ENCODE measurements at regions not wholly inside any gene's neighbourhood (a gene's known extent, or its start where the extent isn't known, plus 50 kb on each side); places are given as distances from the start of the nearest gene placed in this dataset.
"Not testable (repeated sequence)": the region's sequence is repeated elsewhere in the genome, so short reads cannot be mapped to it uniquely, and the experiment has no call there.

GRCh38 chrX:67213686-67214085, 330.1 kb upstream of the AR start:
- FAIRE-seq; DNase-seq (ENCODE audit: insufficient read length): not testable (repeated sequence)

DNA sequence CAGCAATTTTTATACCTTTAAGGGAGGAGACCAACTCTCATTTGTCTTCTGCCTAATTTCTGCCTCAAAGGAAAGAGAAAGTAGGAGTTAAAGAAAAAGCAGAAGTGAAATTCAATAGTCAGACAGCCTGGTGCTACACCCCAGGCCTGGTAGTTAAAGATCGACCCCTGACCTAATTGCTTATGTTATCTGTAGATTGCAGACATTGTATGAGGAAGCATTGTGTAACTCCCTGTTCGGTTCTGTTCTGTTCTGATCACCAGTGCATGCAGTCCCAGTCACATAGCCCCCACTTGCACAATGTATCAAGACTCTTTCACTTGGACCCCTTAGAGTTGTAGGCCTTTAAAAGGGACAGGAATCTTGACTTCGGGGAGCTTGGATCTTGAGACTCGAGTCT, 335.9 kb upstream of the AR start:
- DNase-seq (ENCODE audit: insufficient read length) (no peak), FAIRE-seq (no peak)
- no peak for TF ChIP-seq POLR2AphosphoS5 (IDR thresholded peaks at IDR 0.05; ENCODE audit: low read depth, low read length)
- TF ChIP-seq POLR2A (IDR thresholded peaks at IDR 0.05; ENCODE audit: low read depth, low read length), result no peak
- no peak for TF ChIP-seq TAF1 (IDR thresholded peaks at IDR 0.05; ENCODE audit: borderline replicate concordance, low read depth, low read length)

- no peak for DNase-seq (ENCODE audit: insufficient read length)
- FAIRE-seq, result no peak
- TF ChIP-seq POLR2A (IDR thresholded peaks at IDR 0.05; ENCODE audit: low read depth, low read length) (no peak), POLR2AphosphoS5 (IDR thresholded peaks at IDR 0.05; ENCODE audit: low read depth, low read length) (no peak), TAF1 (IDR thresholded peaks at IDR 0.05; ENCODE audit: borderline replicate concordance, low read depth, low read length) (no peak)
These were observed 384.4 kb upstream of the AR start for GRCh38 chrX:67159437-67159836.

- FAIRE-seq (no peak), DNase-seq (ENCODE audit: insufficient read length) (no peak)
- TF ChIP-seq POLR2AphosphoS5 (IDR thresholded peaks at IDR 0.05; ENCODE audit: low read depth, low read length), result no peak
- no peak for TF ChIP-seq POLR2A (IDR thresholded peaks at IDR 0.05; ENCODE audit: low read depth, low read length)
- TF ChIP-seq TAF1 (IDR thresholded peaks at IDR 0.05; ENCODE audit: borderline replicate concordance, low read depth, low read length), result no peak
These were observed 429.2 kb upstream of the AR start for GRCh38 chrX:67114635-67115034.

DNA sequence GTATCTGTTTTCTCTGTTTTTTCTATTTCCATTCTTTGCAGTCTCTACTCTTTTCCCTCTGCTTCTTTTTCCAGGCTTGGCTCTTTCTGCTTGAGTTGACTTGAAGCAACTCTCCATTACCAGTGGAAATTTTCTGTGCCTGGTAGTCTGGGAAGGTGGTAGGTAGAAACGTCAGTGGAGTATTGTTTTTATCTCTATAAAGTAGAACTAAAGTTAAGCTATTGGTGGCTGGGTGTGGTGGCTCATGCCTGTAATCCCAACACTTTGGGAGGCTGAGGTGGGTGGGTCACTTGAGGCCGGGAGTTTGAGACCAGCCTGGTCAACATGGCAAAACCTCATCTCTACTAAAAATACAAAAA, 438.1 kb upstream of the AR start:
- DNase-seq (ENCODE audit: insufficient read length) (no peak), FAIRE-seq (no peak)
- TF ChIP-seq POLR2A (IDR thresholded peaks at IDR 0.05; ENCODE audit: low read depth, low read length), result no peak
- no peak for TF ChIP-seq POLR2AphosphoS5 (IDR thresholded peaks at IDR 0.05; ENCODE audit: low read depth, low read length)

DNA sequence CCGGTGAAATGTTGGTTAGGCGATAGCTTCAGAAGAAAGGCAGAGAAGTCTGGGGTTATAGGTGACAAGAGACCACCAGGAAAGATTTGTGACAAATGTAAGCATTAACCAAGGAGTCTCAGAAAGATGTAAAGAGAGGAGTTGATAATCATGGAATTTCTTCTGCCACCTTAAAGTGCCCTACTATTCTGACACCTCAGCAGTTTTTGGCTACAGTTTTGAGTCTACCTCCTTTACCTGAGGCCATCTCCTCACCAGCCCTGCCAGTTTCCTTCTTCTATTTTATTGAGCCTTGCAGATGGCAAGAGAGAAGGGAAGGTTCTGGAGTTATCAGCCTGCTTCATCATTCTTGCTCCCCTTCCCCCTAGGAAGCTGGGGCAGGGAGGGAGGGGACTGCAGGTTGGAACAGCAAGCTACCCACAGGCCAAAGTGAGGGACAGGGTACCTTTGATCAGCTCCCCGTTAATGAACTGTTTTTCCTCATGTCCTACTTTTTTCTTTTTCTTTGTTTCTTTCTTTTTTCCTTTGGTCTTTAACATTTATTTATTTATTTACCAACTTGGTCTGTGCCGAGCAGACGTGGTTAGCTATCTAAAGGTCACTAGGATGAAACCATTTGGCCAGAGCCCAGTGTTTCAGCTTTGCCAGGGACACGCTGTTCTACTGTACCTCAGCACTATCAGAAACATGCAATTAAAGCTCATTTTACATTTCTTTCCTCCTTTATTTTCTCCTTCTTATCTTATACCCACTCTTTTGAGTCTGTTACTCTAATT, 438.7 kb upstream of the AR start:
- FAIRE-seq (no peak), DNase-seq (ENCODE audit: insufficient read length) (no peak)
- no peak for TF ChIP-seq POLR2AphosphoS5 (IDR thresholded peaks at IDR 0.05; ENCODE audit: low read depth, low read length)
- TF ChIP-seq TAF1 (IDR thresholded peaks at IDR 0.05; ENCODE audit: borderline replicate concordance, low read depth, low read length), result no peak
- no peak for TF ChIP-seq POLR2A (IDR thresholded peaks at IDR 0.05; ENCODE audit: low read depth, low read length)

DNA sequence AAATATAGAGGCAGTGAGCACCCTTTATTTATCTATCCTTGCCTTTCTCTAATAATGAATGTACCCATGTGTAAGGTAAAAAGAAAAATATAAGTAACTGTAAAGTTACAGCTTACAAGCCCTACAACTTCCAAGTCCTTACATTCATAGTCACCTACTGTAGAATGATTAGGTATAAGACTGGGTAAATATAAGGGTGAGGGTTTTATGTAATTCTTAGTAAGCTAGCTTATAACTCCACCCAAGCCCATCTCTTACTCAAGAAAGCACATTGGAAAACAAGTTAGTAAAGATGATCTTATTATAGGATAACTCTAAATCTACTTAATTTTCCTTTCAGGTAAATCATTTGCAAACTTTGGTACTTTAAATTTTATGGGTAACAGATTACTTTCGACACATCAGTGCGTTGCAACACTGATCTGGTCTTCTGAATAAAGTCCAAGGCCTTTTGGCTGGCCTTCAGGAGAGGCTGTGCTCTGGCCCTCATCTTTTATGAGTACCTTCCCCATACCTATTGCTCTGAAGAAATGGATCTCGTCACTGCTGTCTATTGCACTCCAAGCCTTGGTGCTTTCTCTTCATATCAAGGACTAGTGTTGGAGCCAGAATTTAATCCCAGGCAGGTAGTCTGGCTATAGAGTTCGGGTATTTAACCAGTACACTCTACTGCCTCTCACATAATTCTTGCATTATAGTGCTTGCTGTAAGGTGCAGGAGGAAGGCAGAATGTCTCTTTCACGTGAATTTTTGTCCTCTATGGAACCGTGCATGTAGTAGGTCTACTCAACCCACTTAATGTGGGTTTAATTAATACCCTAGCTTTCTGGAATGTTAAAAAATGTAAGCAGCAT, 443.6 kb upstream of the AR start:
- DNase-seq (ENCODE audit: insufficient read length) (no peak), FAIRE-seq (no peak)
- no peak for TF ChIP-seq POLR2A (IDR thresholded peaks at IDR 0.05; ENCODE audit: low read depth, low read length)
- TF ChIP-seq POLR2AphosphoS5 (IDR thresholded peaks at IDR 0.05; ENCODE audit: low read depth, low read length), result no peak
- TF ChIP-seq TAF1 (IDR thresholded peaks at IDR 0.05; ENCODE audit: borderline replicate concordance, low read depth, low read length), result no peak

GRCh38 chrX:67094061-67094460, 449.8 kb upstream of the AR start:
- TF ChIP-seq TAF1 (IDR thresholded peaks at IDR 0.05; ENCODE audit: borderline replicate concordance, low read depth, low read length) (no peak), POLR2AphosphoS5 (IDR thresholded peaks at IDR 0.05; ENCODE audit: low read depth, low read length) (no peak), POLR2A (IDR thresholded peaks at IDR 0.05; ENCODE audit: low read depth, low read length) (no peak)
- no peak for FAIRE-seq
- DNase-seq (ENCODE audit: insufficient read length), result no peak

DNA sequence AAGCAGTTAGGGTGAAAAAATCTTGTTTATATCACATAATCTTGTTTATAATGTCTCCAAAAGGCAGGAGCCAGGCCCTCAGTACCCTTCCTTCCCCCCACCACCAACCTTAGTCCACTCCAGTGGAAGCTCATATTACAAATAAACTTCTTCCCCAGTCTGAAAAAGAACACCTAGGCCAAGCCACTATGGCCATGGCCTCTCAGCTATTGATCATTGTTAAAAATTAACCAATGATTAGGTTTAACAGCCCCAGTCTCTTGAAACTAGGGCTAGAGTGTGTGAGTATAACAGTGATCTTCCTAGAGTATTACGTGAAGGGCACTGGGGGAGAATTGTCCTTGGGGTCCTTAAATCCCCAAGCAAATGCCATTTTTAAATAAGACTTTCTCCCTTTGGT, 411.9 kb upstream of the EDA2R start:
- DNase-seq (ENCODE audit: insufficient read length) (no peak), FAIRE-seq (no peak)
- TF ChIP-seq POLR2A (IDR thresholded peaks at IDR 0.05; ENCODE audit: low read depth, low read length) (no peak), POLR2AphosphoS5 (IDR thresholded peaks at IDR 0.05; ENCODE audit: low read depth, low read length) (no peak), TAF1 (IDR thresholded peaks at IDR 0.05; ENCODE audit: borderline replicate concordance, low read depth, low read length) (no peak)

DNA sequence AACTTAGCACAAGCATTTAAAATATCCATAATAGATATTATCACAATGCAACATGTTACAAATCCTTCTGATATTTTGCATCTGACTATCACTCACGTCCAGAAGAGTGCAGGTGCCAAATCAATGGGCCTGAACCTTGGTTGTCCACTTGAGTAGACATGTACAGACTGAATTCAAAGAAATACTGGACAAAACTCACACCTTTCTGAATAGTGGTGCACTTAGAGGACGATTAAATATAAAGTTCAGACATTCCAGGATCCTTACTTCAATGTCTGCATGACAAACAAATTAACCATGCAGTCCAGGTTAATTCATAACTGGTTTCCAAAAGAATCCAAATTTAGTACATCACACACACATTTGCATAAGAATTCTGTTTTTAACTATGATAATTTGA, 406.0 kb upstream of the EDA2R start:
- no peak for FAIRE-seq

DNA sequence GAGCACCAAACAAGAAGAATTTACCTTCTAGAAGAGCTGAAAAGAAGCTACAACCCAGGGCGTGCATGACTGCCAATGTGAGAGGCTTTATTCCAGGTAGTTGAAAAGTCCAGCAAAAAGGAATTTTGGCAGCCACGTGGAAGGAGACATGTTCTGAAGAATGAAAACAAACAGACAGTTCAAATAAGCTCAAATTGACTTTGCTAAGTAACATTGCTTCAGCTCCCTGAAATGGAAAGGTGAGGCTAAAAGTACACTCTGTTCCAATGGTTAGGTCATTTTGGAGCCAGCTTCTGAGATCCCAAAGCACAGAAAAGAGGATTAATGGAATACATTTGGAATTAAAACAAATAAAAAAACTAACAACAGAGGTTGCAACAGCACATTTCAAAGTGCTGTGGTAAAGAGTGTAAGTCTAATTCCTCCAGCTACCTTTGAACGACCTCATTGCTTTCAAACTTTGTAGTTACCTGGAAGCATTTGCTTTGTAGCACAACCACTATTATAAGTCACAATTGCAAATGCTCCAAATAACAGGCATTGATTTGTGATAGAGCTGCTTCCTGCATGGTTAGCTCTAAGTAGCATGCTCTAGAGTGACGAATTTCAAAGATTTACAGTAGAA, 405.3 kb upstream of the EDA2R start:
- DNase-seq (ENCODE audit: insufficient read length) (no peak), FAIRE-seq (no peak)
- no peak for TF ChIP-seq TAF1 (IDR thresholded peaks at IDR 0.05; ENCODE audit: borderline replicate concordance, low read depth, low read length)
- TF ChIP-seq POLR2AphosphoS5 (IDR thresholded peaks at IDR 0.05; ENCODE audit: low read depth, low read length), result no peak
- no peak for TF ChIP-seq POLR2A (IDR thresholded peaks at IDR 0.05; ENCODE audit: low read depth, low read length)

More for the DNA sequence above, 406.0 kb upstream of the EDA2R start:
- no peak for TF ChIP-seq POLR2AphosphoS5 (IDR thresholded peaks at IDR 0.05; ENCODE audit: low read depth, low read length)
- no peak for TF ChIP-seq TAF1 (IDR thresholded peaks at IDR 0.05; ENCODE audit: borderline replicate concordance, low read depth, low read length)
- TF ChIP-seq POLR2A (IDR thresholded peaks at IDR 0.05; ENCODE audit: low read depth, low read length), result no peak
- DNase-seq (ENCODE audit: insufficient read length), result no peak

DNA sequence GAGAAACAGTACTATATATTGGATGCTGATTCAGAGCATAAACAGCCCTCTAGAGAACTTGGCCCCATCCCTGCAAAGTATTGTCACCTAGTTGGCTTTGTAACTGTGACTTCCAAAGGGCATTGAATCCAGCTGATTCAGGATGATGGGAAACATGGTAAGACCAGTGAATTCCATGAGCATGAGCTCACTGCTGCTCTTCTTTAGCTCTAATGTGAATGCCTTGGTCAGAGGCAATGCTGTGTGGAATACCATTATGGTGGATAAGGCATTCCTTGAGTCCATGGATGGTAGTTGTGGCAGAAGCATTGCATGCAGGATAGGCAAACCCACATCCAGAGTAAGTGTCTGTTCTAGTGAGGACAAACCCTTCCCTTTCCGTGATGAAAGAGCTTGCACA, 365.6 kb upstream of the EDA2R start:
- DNase-seq (ENCODE audit: insufficient read length), result no peak
- TF ChIP-seq POLR2AphosphoS5 (IDR thresholded peaks at IDR 0.05; ENCODE audit: low read depth, low read length), result no peak
- TF ChIP-seq POLR2A (IDR thresholded peaks at IDR 0.05; ENCODE audit: low read depth, low read length), result no peak
- TF ChIP-seq TAF1 (IDR thresholded peaks at IDR 0.05; ENCODE audit: borderline replicate concordance, low read depth, low read length), result no peak
- no peak for FAIRE-seq
